IPS-NIHi7 (cell line): ENCODE measurements at regions not wholly inside any gene's neighbourhood (a gene's known extent, or its start where the extent isn't known, plus 50 kb on each side); places are given as distances from the start of the nearest gene placed in this dataset.
"Not testable (repeated sequence)": the region's sequence is repeated elsewhere in the genome, so short reads cannot be mapped to it uniquely, and the experiment has no call there.

ENCODE experiments used
- DNase-seq: peaks from one replicate; pipeline ENCODE4 v3.0.0; 2012; ENCODE audit warnings: mixed read lengths; ENCODE audit errors: extremely low spot score

DNA sequence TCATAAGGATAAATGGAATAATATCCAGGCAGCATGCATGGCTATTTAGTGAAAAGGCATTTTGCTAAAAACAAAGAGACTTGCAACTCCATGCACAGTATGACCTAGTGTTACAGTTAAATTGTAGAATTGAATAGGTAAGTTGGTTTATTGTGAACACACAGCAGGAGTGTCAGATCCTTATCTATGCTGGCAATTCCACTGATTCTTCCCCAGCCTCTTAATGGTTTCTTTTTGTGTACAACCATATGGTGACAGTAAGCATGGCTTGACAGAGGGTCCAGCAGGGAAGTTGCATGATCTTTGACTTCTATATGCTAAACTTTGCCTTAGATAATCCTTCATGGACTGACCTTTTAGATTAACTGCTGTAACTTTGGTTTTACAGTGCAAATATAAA, 936.6 kb upstream of the EPHA5 start:
- peak; percentile 12 for DNase-seq

DNA sequence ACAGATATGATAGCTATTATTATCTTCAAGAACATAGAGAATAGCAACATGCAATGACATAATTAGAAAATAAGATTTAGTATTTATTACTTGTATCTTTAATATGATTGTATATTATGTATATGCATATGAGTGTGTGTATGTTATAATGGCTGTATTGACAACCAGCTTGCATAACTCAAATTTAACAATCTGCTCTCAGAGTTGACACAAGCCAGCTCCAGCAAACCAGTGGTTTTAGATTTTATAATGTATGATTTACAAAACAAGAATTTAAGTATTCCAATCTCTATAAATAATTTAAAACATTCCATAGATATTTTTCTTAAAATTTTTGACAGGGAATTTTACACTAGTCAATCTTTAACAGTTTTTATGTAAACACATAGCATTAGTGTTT, 935.9 kb upstream of the EPHA5 start:
- no peak for DNase-seq

DNA sequence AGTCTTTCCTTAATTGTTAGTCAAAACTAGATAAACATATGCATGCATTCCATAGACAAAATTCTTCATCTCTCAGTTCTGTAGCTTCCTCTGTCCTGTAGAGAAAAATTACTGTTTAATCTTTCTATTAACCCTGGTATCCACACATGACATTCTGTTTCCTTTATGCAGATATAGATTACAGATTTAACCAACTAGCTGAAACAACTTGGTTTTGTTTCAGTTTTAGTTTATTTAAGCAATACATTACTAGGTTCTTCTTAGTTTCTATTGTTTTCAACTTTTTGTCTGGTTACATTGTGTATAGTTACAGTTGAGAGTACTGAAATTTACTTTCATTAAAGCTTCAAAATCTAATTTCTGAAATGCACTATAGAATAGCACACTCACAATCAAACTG, 933.9 kb upstream of the EPHA5 start:
- no peak for DNase-seq

DNA sequence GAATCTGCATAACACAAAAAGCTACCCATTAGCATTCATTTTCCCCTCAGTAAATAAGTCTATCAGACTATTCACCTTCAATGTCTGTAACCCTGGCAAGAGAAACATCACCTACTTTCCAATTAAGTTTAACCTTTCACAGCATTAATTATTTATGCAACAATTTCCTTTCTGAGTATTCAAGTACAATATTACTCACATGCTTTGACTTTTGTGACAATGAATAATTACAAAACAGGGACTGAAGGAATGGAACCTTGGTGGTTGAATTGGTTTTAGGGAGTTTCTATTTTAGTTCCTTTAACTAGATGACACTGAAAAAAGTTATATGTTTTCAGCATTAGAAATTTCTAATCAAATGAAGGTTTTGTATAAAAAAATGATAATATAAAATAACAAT, 932.3 kb upstream of the EPHA5 start:
- no peak for DNase-seq

DNA sequence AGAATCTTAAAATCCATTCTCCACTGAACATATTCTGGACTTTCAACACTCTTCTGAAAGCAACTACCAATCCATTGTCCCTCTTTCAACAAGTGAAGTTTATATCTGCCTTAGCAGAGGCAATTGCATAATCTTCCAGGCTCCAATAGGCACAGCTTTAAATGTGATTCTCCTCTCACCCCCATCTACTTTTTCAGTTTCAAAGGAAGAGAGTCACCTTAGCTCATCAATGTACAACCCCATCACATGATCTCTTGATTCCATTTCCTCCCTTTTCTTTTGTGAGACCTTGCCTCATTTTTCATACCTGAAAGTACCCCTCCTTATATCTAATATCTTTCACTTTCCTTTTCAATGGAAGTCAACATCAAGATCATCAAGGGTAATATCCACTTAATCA, 921.7 kb upstream of the EPHA5 start:
- DNase-seq = no peak

DNA sequence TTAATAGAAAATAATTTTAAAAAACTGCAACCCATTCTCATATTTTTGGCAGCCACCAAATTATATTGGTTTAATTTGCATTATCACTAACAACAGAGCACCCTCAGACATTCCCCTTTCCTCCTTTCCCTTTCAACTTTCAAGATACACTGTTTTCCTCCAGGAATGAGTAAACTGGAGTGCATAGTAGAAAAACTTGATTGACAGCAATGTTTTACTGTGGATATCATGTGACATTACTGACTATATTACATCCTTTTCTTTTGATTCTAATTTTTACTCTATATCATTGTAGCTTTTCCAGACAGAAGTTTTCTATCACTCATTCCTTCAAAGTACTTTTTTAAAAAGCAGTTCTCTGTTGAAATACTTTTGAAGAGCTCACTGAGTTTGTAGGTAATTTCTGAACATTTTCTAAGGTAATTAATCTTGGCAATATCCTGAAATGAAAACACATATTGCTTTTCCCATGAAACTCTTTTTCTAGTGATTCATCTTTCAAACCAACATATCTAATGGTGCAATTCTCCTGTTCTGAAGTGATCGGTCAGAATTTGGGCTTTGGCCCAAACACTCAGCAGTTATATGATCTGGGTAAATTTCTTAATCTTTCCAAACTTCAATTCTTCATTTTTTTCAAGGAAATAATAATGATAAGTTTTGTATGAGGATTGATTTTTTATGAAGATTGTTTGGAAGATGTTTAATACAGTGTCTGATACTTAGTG, 920.4 kb upstream of the EPHA5 start:
- no peak for DNase-seq

DNA sequence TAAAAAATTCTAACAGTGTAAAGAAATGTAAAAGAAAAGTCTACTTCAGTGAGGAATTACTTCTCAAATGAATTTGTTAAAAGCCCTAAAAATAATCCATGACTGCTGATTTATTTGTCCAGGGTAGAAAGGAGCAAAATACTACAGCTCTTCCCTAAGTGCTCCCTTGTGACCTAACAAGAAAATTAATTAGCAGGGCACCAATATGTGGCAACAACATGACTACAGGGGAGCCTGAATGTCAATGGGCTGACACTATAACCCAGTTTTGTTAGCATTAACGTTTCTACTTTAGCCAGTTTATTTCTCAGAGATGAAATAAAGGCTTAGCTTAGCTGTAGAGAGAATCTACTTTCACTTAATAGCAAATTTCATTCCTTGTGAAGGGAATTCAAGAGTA, 918.9 kb upstream of the EPHA5 start:
- DNase-seq = no peak

DNA sequence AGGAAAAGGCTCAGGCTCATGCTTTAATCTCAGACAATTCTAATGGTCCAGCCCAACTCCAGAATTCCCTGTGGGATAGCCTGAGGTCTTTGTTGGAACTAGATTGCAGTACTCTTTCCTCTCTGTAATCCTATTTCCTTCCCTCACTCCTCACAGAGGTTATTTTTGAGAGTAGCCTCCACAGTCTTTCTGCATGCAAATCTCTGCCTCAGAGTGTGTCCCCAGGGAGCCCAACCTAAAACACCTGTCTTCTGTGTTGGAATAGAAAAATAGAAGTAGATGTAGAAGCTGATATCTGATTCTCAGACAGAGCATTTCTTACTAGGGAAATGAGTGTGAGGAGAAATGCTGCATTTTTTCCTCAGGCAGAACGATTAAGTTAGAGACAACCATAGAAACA, 915.5 kb upstream of the EPHA5 start:
- no peak for DNase-seq

DNA sequence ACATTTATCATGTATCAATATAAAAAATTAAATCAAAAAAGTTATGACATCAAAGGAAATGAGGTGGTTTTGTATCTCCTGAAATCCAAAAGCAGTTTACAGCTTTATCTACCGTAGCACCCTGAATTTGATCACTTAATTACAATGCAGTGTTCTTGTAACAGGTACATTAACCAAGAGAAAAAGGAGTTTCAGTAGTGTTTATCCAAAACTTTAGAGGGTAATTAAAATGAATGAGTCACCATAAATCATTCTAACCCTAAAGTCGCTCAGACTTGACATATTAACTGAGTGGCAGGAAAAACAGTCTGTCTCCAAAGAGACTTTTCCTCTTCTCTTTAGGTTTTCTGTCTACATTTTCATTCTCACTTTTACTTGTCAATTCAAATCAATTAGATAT, 907.6 kb upstream of the EPHA5 start:
- no peak for DNase-seq

DNA sequence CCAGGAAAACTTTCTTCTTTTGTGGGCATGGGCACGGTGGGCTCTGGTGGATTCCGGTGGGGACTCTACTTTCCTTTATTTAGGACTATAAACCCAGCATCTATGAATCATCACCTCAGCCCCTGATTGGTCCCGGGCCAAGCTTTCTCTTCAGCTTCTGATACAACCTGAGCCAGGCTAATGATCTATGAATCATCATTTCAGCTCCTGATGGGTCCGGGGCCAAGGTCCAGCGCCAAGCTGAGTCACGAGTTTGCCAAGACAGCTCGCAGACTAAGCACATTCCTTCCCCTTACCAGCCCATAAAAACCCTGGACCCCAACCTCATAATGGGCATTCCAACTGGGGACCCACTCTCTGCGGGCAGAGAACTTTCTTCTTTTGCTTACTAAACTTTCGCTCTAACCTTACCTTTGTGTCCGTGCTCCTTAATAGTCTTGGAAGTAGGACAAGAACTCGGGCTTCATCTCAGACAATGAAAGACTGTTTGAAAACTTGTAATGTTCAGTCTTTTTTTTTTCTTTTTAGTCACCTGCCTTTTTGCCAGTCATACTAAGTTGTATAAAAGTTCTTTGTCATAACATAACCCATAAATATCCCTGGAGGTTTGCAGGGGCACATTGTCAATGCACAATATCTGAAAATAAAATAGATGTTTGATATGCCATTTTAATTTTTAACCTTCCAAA, 904.9 kb upstream of the EPHA5 start:
- no peak for DNase-seq

DNA sequence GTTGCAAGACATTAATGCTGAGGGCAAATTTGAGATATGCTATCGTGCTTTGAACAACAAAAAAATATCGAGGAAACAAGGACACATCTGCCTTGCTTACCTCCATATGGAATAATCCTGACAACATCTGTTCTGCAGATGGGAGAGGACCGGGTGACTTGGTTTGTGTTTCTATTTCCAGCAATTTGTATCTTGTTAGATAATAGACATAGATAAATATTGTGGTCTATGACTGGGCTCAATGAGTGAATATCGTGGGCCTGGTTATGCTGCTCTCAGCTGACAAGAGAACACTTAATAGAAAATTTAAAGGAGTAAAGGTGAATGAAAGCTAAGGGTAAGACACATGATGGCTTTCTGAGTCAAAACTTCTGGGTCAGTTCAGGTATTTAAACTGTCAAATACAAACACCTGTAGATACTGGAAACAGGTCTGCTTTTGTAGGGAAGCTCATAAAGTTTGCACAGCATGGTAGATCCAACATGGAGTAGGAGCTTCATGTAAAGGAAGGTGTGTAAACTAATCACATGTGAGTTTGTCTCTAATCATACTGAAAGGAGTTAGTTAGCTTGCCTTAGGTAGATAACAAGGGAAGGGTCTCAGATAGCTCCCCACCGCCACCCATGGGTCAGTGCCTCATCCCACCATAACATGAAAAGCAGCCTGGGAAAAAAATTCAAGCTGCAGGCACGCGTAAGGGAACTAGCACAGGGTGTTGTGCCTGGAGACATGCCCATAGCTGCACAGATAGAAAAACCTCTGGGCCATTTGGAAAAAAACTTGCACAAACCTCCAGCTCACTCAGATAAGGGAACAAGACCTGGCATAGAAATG, 904.1 kb upstream of the EPHA5 start:
- no peak for DNase-seq

DNA sequence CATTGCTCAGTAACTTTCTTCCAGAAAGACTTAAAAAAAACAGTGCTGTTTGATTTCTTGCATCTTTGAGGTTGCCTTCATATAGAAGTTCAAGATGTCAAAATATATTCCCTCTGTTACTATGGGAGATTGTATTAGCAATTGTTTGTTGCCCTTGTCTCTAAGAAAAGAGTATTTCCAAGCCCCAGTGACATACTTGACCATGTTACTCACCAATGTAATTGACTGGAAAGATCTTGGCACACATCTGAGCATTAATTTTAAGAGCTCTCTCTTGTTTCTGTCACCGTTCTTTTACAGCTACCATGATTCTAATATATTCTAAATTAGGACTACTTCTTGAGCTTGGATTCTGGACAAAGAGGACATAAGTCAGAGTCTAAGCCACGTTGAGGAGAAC, 902.7 kb upstream of the EPHA5 start:
- no peak for DNase-seq

DNA sequence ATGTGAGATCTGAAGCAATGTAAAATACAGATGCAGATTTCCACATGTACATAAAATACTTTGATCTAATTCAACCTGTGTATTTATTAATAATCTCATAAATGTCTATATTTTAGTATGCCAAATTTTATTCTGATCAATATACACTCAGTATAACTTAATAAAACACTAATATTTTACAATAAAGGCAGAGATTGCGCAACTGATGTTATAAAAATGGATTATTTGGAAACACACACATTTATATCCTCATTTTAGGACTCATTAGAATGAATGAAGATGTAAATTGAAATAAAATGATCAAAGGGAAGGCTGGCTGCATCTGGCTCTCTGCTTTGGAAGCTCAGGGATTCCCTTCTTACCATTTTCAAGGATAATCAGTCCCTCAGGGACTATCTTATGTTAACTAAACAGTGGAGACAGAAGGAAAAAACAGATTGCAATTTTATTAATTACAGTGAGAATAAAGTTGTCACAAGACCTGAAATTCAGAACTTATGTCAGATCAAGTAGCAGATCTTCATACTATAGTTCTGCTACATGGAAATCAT, 900.9 kb upstream of the EPHA5 start:
- DNase-seq = no peak

DNA sequence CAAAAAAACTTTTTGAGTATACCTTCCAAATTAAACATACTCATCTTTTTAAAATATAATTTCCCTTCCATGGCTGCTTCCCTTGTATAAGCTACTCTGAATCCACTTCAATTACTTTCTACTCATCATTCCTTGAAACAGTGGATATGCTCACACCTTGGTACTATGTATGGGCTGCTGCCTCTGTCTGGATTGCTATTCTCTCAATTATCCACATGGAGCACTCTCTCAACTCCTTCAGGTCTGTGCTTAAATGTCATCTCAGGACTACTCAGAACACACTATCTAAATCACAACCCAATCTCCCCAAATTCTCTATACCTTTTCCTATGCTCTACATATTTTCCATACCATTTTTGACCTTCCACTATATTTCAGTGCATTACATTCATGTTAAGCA, 898.9 kb upstream of the EPHA5 start:
- DNase-seq = peak; percentile 15

DNA sequence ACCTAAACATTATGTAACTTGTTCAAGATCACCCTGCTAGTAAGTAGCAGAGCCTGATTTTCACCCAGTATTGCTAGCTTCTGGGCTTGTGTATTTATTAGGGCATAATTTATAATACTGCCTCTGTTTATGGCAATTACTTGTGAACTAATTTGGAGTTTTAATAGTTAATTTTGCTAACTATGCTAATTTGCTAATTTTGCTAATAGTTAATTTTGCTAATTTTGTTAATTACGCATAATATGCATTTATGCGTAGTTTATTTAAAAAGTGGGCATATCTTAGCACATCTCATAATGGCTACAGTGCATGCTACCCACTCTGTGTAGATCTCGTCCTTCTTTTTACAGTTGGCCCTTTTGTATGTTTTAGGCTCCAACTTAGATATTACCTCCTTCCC, 898.1 kb upstream of the EPHA5 start:
- no peak for DNase-seq

DNA sequence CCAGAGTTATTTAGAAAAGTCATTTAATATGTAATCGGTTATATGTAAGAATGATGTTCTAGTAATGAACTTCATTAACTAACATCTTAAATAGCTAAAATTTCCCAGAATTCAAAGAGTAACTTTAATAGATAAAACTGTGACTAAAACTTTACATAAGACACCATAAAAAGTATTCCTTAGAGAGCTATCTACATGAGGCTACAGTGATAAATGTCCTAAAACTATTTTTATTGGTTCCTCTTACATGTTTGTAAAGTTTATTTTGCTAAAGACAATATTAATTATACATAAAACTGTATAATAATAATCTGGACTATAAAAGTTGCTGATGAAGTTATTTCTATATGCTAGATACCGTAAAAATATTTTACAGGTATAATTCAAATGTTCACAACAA, 897.7 kb upstream of the EPHA5 start:
- no peak for DNase-seq

DNA sequence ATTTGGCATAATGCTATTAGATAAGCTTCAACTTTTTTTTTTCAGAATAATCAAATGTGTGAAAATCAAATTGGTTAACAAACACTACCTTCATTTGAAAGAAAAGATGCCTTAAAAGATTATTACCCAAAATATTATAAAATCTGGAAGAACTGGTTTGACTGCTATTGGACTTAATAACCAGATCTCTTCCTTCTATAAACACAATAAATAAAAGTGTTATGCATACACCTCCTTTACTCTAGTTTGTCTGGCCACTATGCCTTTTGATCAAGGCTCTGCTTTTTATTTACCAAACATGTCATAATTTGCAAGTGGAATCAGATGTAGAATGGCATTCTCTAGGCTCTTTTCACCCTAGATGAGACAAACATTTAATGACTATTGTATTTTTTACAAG, 897.3 kb upstream of the EPHA5 start:
- no peak for DNase-seq

DNA sequence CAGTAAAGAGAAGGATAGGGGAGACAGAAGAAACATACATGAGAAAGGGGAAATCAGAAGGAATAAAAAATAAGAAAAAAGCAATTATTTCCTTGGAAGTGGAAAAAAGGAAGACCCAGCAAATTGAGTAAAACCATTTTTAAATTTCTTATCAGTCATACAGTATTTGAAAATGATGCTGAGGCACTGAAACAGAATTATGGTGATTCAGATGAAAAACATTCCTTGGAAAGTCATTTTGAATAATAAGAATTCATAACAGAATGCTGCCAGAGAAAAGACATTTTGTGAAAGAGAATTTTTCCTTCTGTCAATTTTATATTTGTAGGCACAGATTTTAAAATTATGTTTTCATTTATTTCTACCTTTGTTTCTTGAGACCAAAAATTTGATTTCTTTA, 895.5 kb upstream of the EPHA5 start:
- no peak for DNase-seq

DNA sequence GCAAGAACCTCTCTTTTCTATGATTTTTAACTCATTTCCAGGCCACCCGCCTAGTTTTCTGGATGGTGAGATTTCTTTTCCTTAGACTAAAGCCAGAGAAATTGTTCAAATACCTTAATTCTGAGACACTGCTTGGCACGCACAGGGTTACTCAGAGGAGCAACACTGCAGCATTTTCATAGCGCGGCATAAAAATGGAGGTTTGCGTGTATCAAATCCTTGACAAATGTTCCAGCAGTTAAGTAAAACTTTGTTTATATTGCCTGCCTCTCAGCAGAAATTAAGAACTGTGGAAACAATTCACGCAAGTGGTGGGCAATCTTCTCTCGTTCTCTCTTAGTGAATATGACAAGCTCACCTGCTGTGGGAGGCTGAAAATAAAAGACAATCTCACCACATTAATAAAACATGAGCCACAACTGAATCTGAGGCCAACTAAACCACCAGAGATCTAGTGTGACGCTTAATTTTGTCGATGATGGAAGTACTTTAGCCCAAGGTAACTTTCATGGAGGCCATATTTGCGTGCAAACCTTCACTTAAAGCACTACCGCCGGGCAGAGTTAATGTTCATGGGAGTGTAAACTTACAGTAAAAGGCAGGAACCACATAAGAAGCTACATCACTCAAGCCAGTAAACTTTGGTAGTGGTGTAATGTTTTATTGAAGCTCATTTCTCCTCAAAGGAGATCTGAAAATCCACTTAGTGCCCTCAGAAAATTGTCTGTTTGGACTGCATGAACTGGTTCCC, 894.8 kb upstream of the EPHA5 start:
- no peak for DNase-seq

DNA sequence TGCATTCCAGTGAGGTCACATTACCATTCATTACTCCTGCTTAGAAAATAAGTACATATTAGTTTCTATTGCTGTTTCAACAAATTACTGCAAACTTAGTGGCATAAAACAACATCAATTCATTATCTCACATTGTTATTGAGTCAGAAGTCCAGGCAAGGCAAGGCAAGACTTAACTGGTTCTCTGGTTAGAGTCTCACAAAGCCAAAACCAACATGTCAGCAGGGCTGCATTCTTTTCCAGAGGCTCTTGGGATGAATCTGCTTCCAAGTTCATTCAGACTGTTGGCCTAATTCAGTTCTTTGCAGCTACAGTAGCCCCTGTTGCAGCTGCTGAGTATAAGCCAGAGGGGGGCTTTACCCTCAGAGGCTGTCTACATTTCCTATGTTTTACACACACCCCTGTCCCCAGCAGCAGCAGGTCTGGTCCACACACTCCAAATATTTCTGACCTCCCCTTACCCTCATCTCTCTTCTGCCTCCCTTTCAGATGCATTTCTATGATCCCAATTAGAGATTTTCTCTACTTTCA, 892.1 kb upstream of the EPHA5 start:
- DNase-seq = no peak

DNA sequence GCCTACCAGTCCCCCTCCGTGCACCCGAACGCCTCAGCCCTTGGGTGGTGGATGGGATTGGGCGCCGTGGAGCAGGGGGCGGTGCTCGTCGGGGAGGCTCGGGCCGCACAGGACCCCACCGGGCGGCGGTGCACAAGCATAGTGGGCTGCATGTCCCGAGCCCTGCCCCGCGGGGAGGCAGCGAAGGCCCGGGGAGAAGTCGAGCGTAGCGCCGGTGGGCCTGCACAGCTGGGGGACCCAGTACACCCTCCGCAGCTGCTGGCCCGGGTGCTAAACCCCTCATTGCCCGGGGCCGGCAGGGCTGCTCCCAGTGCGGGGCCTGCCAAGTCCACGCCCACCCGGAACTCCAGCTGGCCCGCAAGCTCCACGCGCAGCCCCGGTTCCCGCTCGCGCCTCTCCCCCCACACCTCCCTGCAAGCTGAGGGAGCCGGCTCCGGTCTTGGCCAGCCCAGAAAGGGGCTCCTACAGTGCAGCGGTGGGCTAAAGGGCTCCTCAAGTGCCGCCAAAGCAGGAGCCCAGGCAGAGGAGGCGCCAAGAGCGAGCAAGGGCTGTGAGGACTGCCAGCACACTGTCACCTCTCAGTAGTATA, 891.3 kb upstream of the EPHA5 start:
- DNase-seq = not testable (repeated sequence)
